Panc1 (cell line): ENCODE measurements at regions not wholly inside any gene's neighbourhood (a gene's known extent, or its start where the extent isn't known, plus 50 kb on each side); places are given as distances from the start of the nearest gene placed in this dataset.

Source experiments
- CTCF ChIP-seq: fragments of 450-650 bp; IDR thresholded peaks from 2 replicates; pipeline ENCODE4 v1.5.1; 2017; ENCODE audit warnings: mild to moderate bottlenecking
- POLR2AphosphoS5 ChIP-seq: IDR thresholded peaks from 2 replicates; pipeline ENCODE4 v1.6.1; 2012; ENCODE audit warnings: mild to moderate bottlenecking, low read depth, low read length, moderate library complexity
- SIN3A ChIP-seq: IDR thresholded peaks from 2 replicates; pipeline ENCODE4 v1.6.1; 2012; ENCODE audit warnings: low read depth, mild to moderate bottlenecking, low read length, moderate library complexity, borderline replicate concordance; ENCODE audit not compliant: insufficient read depth
- TCF7L2 ChIP-seq: IDR thresholded peaks from 2 replicates; pipeline ENCODE4 v1.6.1; 2011; ENCODE audit warnings: mild to moderate bottlenecking, low read depth, low read length, inconsistent platforms
- TF ChIP-seq, protein P1 (sequence below), 2 experiments: IDR thresholded peaks; 2 replicates each; pipeline ENCODE4 v1.6.1; 2011 to 2012; ENCODE audit warnings: low read depth in 2 of 2, control low read depth in 1 of 2, low read length in 1 of 2, mild to moderate bottlenecking in 1 of 2, moderate library complexity in 1 of 2; ENCODE audit not compliant: insufficient read depth in 1 of 2

- no peak for TF ChIP-seq CTCF
- no peak for TF ChIP-seq POLR2AphosphoS5
- TF ChIP-seq, protein P1, sequence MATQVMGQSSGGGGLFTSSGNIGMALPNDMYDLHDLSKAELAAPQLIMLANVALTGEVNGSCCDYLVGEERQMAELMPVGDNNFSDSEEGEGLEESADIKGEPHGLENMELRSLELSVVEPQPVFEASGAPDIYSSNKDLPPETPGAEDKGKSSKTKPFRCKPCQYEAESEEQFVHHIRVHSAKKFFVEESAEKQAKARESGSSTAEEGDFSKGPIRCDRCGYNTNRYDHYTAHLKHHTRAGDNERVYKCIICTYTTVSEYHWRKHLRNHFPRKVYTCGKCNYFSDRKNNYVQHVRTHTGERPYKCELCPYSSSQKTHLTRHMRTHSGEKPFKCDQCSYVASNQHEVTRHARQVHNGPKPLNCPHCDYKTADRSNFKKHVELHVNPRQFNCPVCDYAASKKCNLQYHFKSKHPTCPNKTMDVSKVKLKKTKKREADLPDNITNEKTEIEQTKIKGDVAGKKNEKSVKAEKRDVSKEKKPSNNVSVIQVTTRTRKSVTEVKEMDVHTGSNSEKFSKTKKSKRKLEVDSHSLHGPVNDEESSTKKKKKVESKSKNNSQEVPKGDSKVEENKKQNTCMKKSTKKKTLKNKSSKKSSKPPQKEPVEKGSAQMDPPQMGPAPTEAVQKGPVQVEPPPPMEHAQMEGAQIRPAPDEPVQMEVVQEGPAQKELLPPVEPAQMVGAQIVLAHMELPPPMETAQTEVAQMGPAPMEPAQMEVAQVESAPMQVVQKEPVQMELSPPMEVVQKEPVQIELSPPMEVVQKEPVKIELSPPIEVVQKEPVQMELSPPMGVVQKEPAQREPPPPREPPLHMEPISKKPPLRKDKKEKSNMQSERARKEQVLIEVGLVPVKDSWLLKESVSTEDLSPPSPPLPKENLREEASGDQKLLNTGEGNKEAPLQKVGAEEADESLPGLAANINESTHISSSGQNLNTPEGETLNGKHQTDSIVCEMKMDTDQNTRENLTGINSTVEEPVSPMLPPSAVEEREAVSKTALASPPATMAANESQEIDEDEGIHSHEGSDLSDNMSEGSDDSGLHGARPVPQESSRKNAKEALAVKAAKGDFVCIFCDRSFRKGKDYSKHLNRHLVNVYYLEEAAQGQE (IDR thresholded peaks at IDR 0.05; ENCODE audit: insufficient read depth in 1 of 2, low read depth in 2 of 2, low read length in 1 of 2): no peak
- TF ChIP-seq SIN3A: no peak
- TF ChIP-seq TCF7L2: no peak
Observed at GRCh38 chrX:42398967-42399631, 378.9 kb downstream of the PPP1R2C start.
